Neural cell (in vitro differentiated cells): ENCODE measurements at regions not wholly inside any gene's neighbourhood (a gene's known extent, or its start where the extent isn't known, plus 50 kb on each side); places are given as distances from the start of the nearest gene placed in this dataset.

Experiments used
- H2AFZ ChIP-seq: fragments of 200-600, 300-800 bp; sonication (generic), shearing (Covaris generic); 2 replicates; pipeline ENCODE4 v1.6.0; 2014; ENCODE audit warnings: low read depth, mild to moderate bottlenecking, antibody characterized with exemption, low read length, moderate library complexity
- H3F3A ChIP-seq: fragments of 200-600 bp; shearing (Covaris generic); 2 replicates; pipeline ENCODE4 v1.6.1; 2016; ENCODE audit warnings: mild to moderate bottlenecking, moderate library complexity, mixed read lengths, antibody characterized with exemption, low read length; ENCODE audit not compliant: insufficient read depth, poor library complexity, severe bottlenecking
- H3K27ac ChIP-seq: fragments of 200-600, 300-800 bp; sonication (generic), shearing (Covaris generic); 2 replicates; pipeline ENCODE4 v1.5.1; 2014; ENCODE audit warnings: mild to moderate bottlenecking, low read length, moderate library complexity
- H3K27me3 ChIP-seq: fragments of 300-800, 200-600 bp; sonication (generic), shearing (Covaris generic); 2 replicates; pipeline ENCODE4 v1.6.0; 2014; ENCODE audit warnings: mild to moderate bottlenecking, low read depth, low read length, moderate library complexity; ENCODE audit not compliant: insufficient read depth
- H3K36me3 ChIP-seq: fragments of 300-800, 200-600 bp; sonication (generic), shearing (Covaris generic); 2 replicates; pipeline ENCODE4 v1.5.1; 2014; ENCODE audit warnings: mild to moderate bottlenecking, antibody characterized with exemption, low read length, moderate library complexity; ENCODE audit not compliant: insufficient read depth
- H3K4me2 ChIP-seq: fragments of 300-800, 200-600 bp; sonication (generic), shearing (Covaris generic); 2 replicates; pipeline ENCODE4 v1.6.0; 2014; ENCODE audit warnings: mild to moderate bottlenecking, low read length
- H3K4me3 ChIP-seq: fragments of 300-800, 200-600 bp; sonication (generic), shearing (Covaris generic); 2 replicates; pipeline ENCODE4 v1.5.1; 2014; ENCODE audit warnings: mild to moderate bottlenecking, low read length, moderate library complexity
- H3K79me2 ChIP-seq: fragments of 200-600 bp; shearing (Covaris generic); replicated peaks from 2 replicates; pipeline ENCODE4 v1.6.0; 2014; ENCODE audit warnings: mild to moderate bottlenecking, low read length, moderate library complexity; ENCODE audit not compliant: insufficient read depth
- H3K9ac ChIP-seq: fragments of 300-800, 200-600 bp; sonication (generic), shearing (Covaris generic); 2 replicates; pipeline ENCODE4 v1.6.1; 2016; ENCODE audit warnings: mild to moderate bottlenecking, low read length, mixed read lengths
- H3K9me2 ChIP-seq: fragments of 200-600 bp; shearing (Covaris generic); 2 replicates; pipeline ENCODE4 v1.6.1; 2016; ENCODE audit warnings: mild to moderate bottlenecking, low read length, mixed read lengths; ENCODE audit not compliant: insufficient read depth
- H3K9me3 ChIP-seq: fragments of 200-600, 300-800 bp; sonication (generic), shearing (Covaris generic); 2 replicates; pipeline ENCODE4 v1.6.1; 2016; ENCODE audit warnings: mild to moderate bottlenecking, mixed run types, low read length, moderate library complexity, mixed read lengths
- H4K20me1 ChIP-seq: fragments of 200-600 bp; shearing (Covaris generic); 2 replicates; pipeline ENCODE4 v1.6.1; 2016; ENCODE audit warnings: mild to moderate bottlenecking, mixed run types; ENCODE audit not compliant: insufficient read depth
- CTCF ChIP-seq: fragments of 450-650 bp; IDR thresholded peaks from 2 replicates; pipeline ENCODE4 v1.5.1; 2014; ENCODE audit warnings: antibody characterized with exemption, mild to moderate bottlenecking, moderate library complexity; ENCODE audit not compliant: poor library complexity, severe bottlenecking
- EP300 ChIP-seq: fragments of 450-650 bp; conservative IDR thresholded peaks from 2 replicates; pipeline ENCODE4 v1.6.1; 2014; ENCODE audit warnings: antibody characterized with exemption, mild to moderate bottlenecking, moderate library complexity; ENCODE audit not compliant: poor library complexity, severe bottlenecking
- EZH2 ChIP-seq: fragments of 200-600, 300-800 bp; shearing (Covaris generic), sonication (generic); IDR thresholded peaks from 2 replicates; pipeline ENCODE4 v1.6.1; 2014; ENCODE audit warnings: antibody characterized with exemption, low read length, borderline replicate concordance, mild to moderate bottlenecking; ENCODE audit not compliant: insufficient read depth, poor library complexity, severe bottlenecking
- MXI1 ChIP-seq: fragments of 450-650 bp; conservative IDR thresholded peaks from 2 replicates; pipeline ENCODE4 v1.6.1; 2014; ENCODE audit warnings: antibody characterized with exemption, mild to moderate bottlenecking; ENCODE audit not compliant: poor library complexity, severe bottlenecking
- POLR2AphosphoS5 ChIP-seq: IDR thresholded peaks from 2 replicates; pipeline ENCODE4 v1.6.1; 2012
- RAD21 ChIP-seq: fragments of 450-650 bp; conservative IDR thresholded peaks from 2 replicates; pipeline ENCODE4 v1.6.1; 2014; ENCODE audit warnings: antibody characterized with exemption, mild to moderate bottlenecking, moderate library complexity
- SMC3 ChIP-seq: fragments of 450-650 bp; conservative IDR thresholded peaks from 2 replicates; pipeline ENCODE4 v1.6.1; 2014; ENCODE audit warnings: antibody characterized with exemption, mild to moderate bottlenecking, moderate library complexity; ENCODE audit not compliant: poor library complexity
- TAF1 ChIP-seq: IDR thresholded peaks from 2 replicates; pipeline ENCODE4 v1.6.1; 2012; ENCODE audit warnings: low read depth
- TF ChIP-seq, protein P1 (sequence below): IDR thresholded peaks from 2 replicates; pipeline ENCODE4 v1.6.1; 2012; ENCODE audit warnings: borderline replicate concordance

- Histone ChIP-seq H3K9me3 (no peaks in the 10 kb centered on the region), H3K27me3 (no peaks in the 10 kb centered on the region), H4K20me1 (no peaks in the 10 kb centered on the region), H3F3A (no peaks in the 10 kb centered on the region), H2AFZ (no peak overlapping the region), H3K36me3 (no peaks in the 10 kb centered on the region), H3K9ac (no peak overlapping the region), H3K4me2 (no peak overlapping the region), H3K27ac (no peak overlapping the region), H3K4me3 (no peak overlapping the region), H3K79me2 (no peaks in the 10 kb centered on the region), H3K9me2 (no peaks in the 10 kb centered on the region)
- no peak for TF ChIP-seq EZH2
- no peak for TF ChIP-seq POLR2AphosphoS5
- TF ChIP-seq MXI1 = no peak
- no peak for TF ChIP-seq CTCF
- TF ChIP-seq TAF1 = no peak
- TF ChIP-seq SMC3 = no peak
- TF ChIP-seq, protein P1, sequence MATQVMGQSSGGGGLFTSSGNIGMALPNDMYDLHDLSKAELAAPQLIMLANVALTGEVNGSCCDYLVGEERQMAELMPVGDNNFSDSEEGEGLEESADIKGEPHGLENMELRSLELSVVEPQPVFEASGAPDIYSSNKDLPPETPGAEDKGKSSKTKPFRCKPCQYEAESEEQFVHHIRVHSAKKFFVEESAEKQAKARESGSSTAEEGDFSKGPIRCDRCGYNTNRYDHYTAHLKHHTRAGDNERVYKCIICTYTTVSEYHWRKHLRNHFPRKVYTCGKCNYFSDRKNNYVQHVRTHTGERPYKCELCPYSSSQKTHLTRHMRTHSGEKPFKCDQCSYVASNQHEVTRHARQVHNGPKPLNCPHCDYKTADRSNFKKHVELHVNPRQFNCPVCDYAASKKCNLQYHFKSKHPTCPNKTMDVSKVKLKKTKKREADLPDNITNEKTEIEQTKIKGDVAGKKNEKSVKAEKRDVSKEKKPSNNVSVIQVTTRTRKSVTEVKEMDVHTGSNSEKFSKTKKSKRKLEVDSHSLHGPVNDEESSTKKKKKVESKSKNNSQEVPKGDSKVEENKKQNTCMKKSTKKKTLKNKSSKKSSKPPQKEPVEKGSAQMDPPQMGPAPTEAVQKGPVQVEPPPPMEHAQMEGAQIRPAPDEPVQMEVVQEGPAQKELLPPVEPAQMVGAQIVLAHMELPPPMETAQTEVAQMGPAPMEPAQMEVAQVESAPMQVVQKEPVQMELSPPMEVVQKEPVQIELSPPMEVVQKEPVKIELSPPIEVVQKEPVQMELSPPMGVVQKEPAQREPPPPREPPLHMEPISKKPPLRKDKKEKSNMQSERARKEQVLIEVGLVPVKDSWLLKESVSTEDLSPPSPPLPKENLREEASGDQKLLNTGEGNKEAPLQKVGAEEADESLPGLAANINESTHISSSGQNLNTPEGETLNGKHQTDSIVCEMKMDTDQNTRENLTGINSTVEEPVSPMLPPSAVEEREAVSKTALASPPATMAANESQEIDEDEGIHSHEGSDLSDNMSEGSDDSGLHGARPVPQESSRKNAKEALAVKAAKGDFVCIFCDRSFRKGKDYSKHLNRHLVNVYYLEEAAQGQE = no peak
- no peak for TF ChIP-seq EP300
- no peak for TF ChIP-seq RAD21
These were observed 188.6 kb downstream of the BMP2 start for GRCh38 chr20:6956056-6956455.

DNA sequence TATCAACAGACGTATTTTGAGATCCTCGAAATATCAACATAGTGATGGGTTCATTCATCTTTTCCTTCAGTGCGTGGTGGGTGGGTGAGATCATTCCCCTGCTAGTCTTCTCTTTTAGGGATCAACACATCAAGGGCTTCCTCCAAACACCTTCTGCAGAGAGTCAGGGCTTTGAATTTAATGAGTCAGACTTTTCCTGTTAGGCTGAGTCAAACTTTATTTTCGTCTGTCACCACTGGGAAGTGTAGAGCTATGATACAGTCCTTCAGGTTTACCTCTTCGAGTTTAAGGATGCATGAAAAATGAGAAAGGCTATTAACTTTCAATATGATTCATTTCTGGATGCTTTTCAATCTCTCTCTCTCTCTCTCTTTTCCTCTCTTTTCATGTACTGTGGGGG, 189.1 kb downstream of the BMP2 start:
- no peaks in the 10 kb centered on the region for H3K79me2 ChIP-seq
- H3K36me3 ChIP-seq = no peaks in the 10 kb centered on the region
- no peak for TF ChIP-seq CTCF
- TF ChIP-seq, protein P1 = no peak
- TF ChIP-seq SMC3 = no peak
- TF ChIP-seq EZH2 = no peak
- TF ChIP-seq EP300 = no peak
- TF ChIP-seq RAD21 = no peak
- TF ChIP-seq POLR2AphosphoS5 = no peak
- no peak for TF ChIP-seq TAF1
- no peak for TF ChIP-seq MXI1
- no peaks in the 10 kb centered on the region for H3K9me2 ChIP-seq
- H3K4me3 ChIP-seq = no peak overlapping the region
- no peaks in the 10 kb centered on the region for H4K20me1 ChIP-seq
- H2AFZ ChIP-seq = no peak overlapping the region
- no peak overlapping the region for H3K9ac ChIP-seq
- no peaks in the 10 kb centered on the region for H3K9me3 ChIP-seq
- no peaks in the 10 kb centered on the region for H3F3A ChIP-seq
- no peaks in the 10 kb centered on the region for H3K27me3 ChIP-seq
- no peak overlapping the region for H3K4me2 ChIP-seq
- H3K27ac ChIP-seq = no peak overlapping the region
